ENCODE measurements at regions not wholly inside any gene's neighbourhood (a gene's known extent, or its start where the extent isn't known, plus 50 kb on each side); places are given as distances from the start of the nearest gene placed in this dataset.
"Not testable (repeated sequence)": the region's sequence is repeated elsewhere in the genome, so short reads cannot be mapped to it uniquely, and the experiment has no call there.

DNA sequence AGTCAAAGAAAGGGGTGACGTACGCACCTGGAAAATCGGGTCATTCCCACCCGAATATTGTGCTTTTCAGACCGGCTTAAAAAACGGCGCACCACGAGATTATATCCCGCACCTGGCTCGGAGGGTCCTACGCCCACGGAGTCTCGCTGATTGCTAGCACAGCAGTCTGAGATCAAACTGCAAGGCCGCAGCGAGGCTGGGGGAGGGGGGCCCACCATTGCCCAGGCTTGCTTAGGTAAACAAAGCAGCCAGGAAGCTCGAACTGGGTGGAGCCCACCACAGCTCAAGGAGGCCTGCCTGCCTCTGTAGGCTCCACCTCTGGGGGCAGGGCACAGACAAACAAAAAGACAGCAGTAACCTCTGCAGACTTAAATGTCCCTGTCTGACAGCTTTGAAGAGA is 117.0 kb upstream of the PTBP2 start:
- not testable (repeated sequence) for H3K9me3 ChIP-seq (ENCODE audit: insufficient read depth, low read depth, low read length); H3K27ac ChIP-seq (ENCODE audit: low read length); H3K27me3 ChIP-seq (ENCODE audit: insufficient read depth, low read length); H3K9ac ChIP-seq (ENCODE audit: low read depth, low read length); H3K36me3 ChIP-seq (ENCODE audit: insufficient read depth, low read depth, low read length); H3K4me1 ChIP-seq (ENCODE audit: insufficient read depth, low read length); H3K4me3 ChIP-seq (ENCODE audit: low read length)

- H3K27me3 ChIP-seq (ENCODE audit: insufficient read depth, low read length); H3K4me1 ChIP-seq (ENCODE audit: insufficient read depth, low read length); H3K36me3 ChIP-seq (ENCODE audit: insufficient read depth, low read depth, low read length): not testable (repeated sequence)
These were observed 104.2 kb upstream of the PTBP2 start for GRCh38 chr1:96617375-96617774.

DNA sequence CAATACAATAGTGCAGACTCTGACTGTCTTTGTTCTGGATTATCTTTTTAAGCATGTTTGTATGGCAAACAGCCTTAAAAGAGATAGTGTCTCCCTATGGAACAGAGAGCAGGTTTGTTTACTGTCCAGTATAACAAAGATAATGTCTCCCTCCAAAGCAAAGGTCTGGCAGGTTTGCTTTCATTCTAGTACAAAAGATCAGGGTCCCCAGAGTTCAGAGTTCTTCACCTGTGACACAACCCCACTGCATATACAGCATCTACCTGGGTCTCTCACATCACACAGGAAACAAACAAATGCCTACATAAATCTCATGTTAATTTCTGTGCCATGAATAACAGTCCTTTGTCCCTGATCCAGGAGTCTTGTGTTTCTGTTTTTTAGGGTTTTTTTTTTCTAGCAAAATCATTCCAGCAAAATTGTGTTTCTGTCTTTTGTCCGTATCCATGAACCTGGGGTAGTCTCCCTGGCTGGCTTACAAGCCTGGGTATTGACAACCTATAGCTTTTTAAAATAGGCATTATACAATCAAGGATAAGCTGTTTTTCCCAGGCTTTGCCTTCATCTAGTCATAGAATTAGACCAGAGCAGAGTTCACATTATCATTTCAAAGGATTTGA is 89.4 kb upstream of the PTBP2 start:
- Histone ChIP-seq H3K27ac (ENCODE audit: low read length) (no peak overlapping the region), H3K4me1 (ENCODE audit: insufficient read depth, low read length) (no peaks in the 10 kb centered on the region), H3K36me3 (ENCODE audit: insufficient read depth, low read depth, low read length) (no peaks in the 10 kb centered on the region), H3K9ac (ENCODE audit: low read depth, low read length) (no peak overlapping the region), H3K4me3 (ENCODE audit: low read length) (no peak overlapping the region), H3K9me3 (ENCODE audit: insufficient read depth, low read depth, low read length) (no peaks in the 10 kb centered on the region), H3K27me3 (ENCODE audit: insufficient read depth, low read length) (no peaks in the 10 kb centered on the region)

More at GRCh38 chr1:96617375-96617774, 104.2 kb upstream of the PTBP2 start:
- H3K4me3 ChIP-seq (ENCODE audit: low read length); H3K9ac ChIP-seq (ENCODE audit: low read depth, low read length); H3K27ac ChIP-seq (ENCODE audit: low read length): not testable (repeated sequence)
- peaks cover 21% of the 10 kb centered on the region for H3K9me3 ChIP-seq (ENCODE audit: insufficient read depth, low read depth, low read length)

DNA sequence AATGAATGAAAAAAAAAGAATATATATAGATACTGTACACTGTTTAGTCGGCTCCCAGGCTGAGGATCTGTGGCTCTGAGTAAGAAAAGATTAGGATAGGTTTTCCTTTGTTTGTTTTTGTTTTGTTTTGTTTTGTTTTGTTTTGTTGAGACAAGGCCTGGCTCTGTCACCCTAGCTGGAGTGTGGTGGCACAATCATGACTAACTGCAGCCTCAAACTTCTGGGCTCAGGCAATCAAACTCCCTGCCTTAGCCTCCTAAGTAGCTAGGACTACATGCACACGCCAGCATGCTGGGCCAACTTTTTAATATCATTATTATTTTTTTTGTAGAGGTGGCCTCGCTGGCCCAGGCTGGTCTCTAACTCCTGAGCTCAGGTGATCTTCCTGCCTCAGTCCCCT is 87.9 kb upstream of the PTBP2 start:
- Histone ChIP-seq H3K9ac (ENCODE audit: low read depth, low read length) (no peak overlapping the region), H3K4me3 (ENCODE audit: low read length) (no peak overlapping the region), H3K4me1 (ENCODE audit: insufficient read depth, low read length) (no peaks in the 10 kb centered on the region), H3K27ac (ENCODE audit: low read length) (no peak overlapping the region), H3K27me3 (ENCODE audit: insufficient read depth, low read length) (no peaks in the 10 kb centered on the region), H3K9me3 (ENCODE audit: insufficient read depth, low read depth, low read length) (no peaks in the 10 kb centered on the region), H3K36me3 (ENCODE audit: insufficient read depth, low read depth, low read length) (no peaks in the 10 kb centered on the region)

GRCh38 chr1:96634883-96635282 is 86.7 kb upstream of the PTBP2 start:
- Histone ChIP-seq H3K9me3 (ENCODE audit: insufficient read depth, low read depth, low read length) (no peaks in the 10 kb centered on the region), H3K27me3 (ENCODE audit: insufficient read depth, low read length) (no peaks in the 10 kb centered on the region), H3K36me3 (ENCODE audit: insufficient read depth, low read depth, low read length) (no peaks in the 10 kb centered on the region), H3K27ac (ENCODE audit: low read length) (no peak overlapping the region), H3K4me1 (ENCODE audit: insufficient read depth, low read length) (no peaks in the 10 kb centered on the region), H3K9ac (ENCODE audit: low read depth, low read length) (no peak overlapping the region), H3K4me3 (ENCODE audit: low read length) (no peak overlapping the region)

GRCh38 chr1:96641282-96641681 is 80.3 kb upstream of the PTBP2 start:
- H3K27me3 ChIP-seq (ENCODE audit: insufficient read depth, low read length), result no peaks in the 10 kb centered on the region
- H3K9ac ChIP-seq (ENCODE audit: low read depth, low read length), result no peak overlapping the region
- no peaks in the 10 kb centered on the region for H3K4me1 ChIP-seq (ENCODE audit: insufficient read depth, low read length)
- H3K27ac ChIP-seq (ENCODE audit: low read length), result no peak overlapping the region
- no peak overlapping the region for H3K4me3 ChIP-seq (ENCODE audit: low read length)
- H3K36me3 ChIP-seq (ENCODE audit: insufficient read depth, low read depth, low read length), result no peaks in the 10 kb centered on the region
- no peaks in the 10 kb centered on the region for H3K9me3 ChIP-seq (ENCODE audit: insufficient read depth, low read depth, low read length)

DNA sequence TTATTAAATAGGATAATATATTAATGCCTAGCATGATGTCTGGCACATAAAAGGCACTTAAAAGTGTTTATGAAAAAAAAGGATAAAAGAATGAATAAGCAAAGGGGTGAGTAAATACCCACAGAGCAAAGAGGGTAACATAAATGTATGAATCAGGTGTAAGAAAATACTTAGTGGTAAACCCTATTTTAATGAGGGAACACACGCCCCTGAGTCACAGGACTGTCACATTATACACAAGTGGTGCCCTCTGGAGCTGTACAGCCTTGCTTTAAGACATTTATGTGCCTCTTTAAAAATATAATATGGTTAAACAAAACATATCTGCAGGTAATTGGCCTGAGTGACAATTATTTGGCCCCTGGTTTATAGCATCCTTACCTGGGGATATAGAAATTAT is 78.1 kb upstream of the PTBP2 start:
- Histone ChIP-seq H3K9ac (ENCODE audit: low read depth, low read length) (no peak overlapping the region), H3K27ac (ENCODE audit: low read length) (no peak overlapping the region), H3K36me3 (ENCODE audit: insufficient read depth, low read depth, low read length) (no peaks in the 10 kb centered on the region), H3K27me3 (ENCODE audit: insufficient read depth, low read length) (no peaks in the 10 kb centered on the region), H3K4me3 (ENCODE audit: low read length) (no peak overlapping the region), H3K4me1 (ENCODE audit: insufficient read depth, low read length) (no peaks in the 10 kb centered on the region), H3K9me3 (ENCODE audit: insufficient read depth, low read depth, low read length) (no peaks in the 10 kb centered on the region)

DNA sequence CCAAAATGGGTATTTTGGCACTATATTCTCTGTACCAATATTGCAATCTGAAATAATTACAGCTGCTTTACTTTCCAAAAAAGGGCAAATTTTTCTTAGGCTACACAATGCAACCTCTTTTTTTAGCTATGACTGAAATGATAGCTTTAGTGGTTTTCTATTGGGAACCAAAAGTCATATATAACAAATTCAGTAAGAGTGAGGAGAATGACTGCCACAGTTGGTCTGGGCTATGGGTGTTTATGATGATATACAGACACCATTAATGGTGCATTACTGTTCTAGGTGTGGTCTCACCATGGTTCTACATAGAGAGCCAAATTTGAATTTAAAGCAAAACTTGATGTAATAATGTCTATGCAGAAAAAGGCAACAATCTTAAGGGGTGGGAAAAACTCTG is 72.3 kb upstream of the PTBP2 start:
- H3K36me3 ChIP-seq (ENCODE audit: insufficient read depth, low read depth, low read length), result no peaks in the 10 kb centered on the region

DNA sequence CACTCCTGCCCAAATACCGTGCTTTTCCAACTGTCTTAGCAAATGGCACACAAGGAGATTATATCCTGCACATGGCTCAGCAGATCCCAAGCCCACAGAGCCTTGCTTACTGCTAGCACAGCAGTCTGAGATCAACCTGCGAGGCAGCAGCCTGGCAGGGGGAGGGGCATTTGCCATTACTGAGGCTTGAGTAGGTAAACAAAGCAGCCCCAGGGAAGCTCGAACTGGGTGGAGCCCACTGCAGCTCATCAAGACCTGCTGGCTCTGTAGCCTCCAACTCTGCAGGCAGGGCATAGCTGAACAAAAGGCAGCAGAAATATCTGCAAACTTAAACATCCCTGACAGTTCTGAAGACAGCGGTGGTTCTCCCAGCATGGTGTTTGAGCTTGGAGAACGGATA is 70.1 kb upstream of the PTBP2 start:
- Histone ChIP-seq H3K4me3 (ENCODE audit: low read length) (no peak overlapping the region), H3K4me1 (ENCODE audit: insufficient read depth, low read length) (no peaks in the 10 kb centered on the region), H3K9me3 (ENCODE audit: insufficient read depth, low read depth, low read length) (peaks cover 9% of the 10 kb centered on the region; the same call in 1 of the 2 replicates), H3K36me3 (ENCODE audit: insufficient read depth, low read depth, low read length) (no peaks in the 10 kb centered on the region), H3K9ac (ENCODE audit: low read depth, low read length) (no peak overlapping the region), H3K27ac (ENCODE audit: low read length) (no peak overlapping the region), H3K27me3 (ENCODE audit: insufficient read depth, low read length) (no peaks in the 10 kb centered on the region)

More for the DNA sequence above, 72.3 kb upstream of the PTBP2 start:
- Histone ChIP-seq H3K9ac (ENCODE audit: low read depth, low read length) (no peak overlapping the region), H3K4me3 (ENCODE audit: low read length) (no peak overlapping the region), H3K4me1 (ENCODE audit: insufficient read depth, low read length) (no peaks in the 10 kb centered on the region), H3K27ac (ENCODE audit: low read length) (no peak overlapping the region), H3K9me3 (ENCODE audit: insufficient read depth, low read depth, low read length) (peaks cover 9% of the 10 kb centered on the region; the same call in 1 of the 2 replicates), H3K27me3 (ENCODE audit: insufficient read depth, low read length) (no peaks in the 10 kb centered on the region)

GRCh38 chr1:96660051-96660450 is 61.5 kb upstream of the PTBP2 start:
- H3K36me3 ChIP-seq (ENCODE audit: insufficient read depth, low read depth, low read length), result no peaks in the 10 kb centered on the region
- no peak overlapping the region for H3K4me3 ChIP-seq (ENCODE audit: low read length)
- H3K9ac ChIP-seq (ENCODE audit: low read depth, low read length), result no peak overlapping the region
- H3K9me3 ChIP-seq (ENCODE audit: insufficient read depth, low read depth, low read length), result peaks cover 20% of the 10 kb centered on the region
- H3K4me1 ChIP-seq (ENCODE audit: insufficient read depth, low read length), result no peaks in the 10 kb centered on the region
- no peaks in the 10 kb centered on the region for H3K27me3 ChIP-seq (ENCODE audit: insufficient read depth, low read length)
- no peak overlapping the region for H3K27ac ChIP-seq (ENCODE audit: low read length)

DNA sequence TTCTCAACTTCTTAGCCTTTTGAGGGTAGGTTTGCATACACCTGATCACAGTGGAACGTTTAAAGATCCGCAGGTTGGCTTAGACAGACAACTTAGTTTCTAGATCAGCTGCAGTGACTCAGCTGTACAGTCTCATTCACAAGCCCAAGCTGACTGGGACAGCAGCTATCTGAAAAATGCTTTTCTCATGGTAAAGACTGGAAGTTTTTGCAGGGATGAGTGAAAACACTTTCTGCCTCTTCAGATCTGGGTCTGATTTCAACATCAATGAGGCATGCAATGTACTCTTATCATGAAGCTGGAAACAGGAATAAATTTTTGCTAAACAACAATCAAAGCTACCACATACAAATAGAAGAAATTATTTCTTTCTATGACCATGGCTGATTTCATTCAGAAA is 61.1 kb upstream of the PTBP2 start:
- Histone ChIP-seq H3K27ac (ENCODE audit: low read length) (no peak overlapping the region), H3K9ac (ENCODE audit: low read depth, low read length) (no peak overlapping the region), H3K9me3 (ENCODE audit: insufficient read depth, low read depth, low read length) (peaks cover 20% of the 10 kb centered on the region)

More for the DNA sequence above, 61.1 kb upstream of the PTBP2 start:
- no peaks in the 10 kb centered on the region for H3K27me3 ChIP-seq (ENCODE audit: insufficient read depth, low read length)
- H3K36me3 ChIP-seq (ENCODE audit: insufficient read depth, low read depth, low read length), result no peaks in the 10 kb centered on the region
- H3K4me3 ChIP-seq (ENCODE audit: low read length), result no peak overlapping the region
- no peaks in the 10 kb centered on the region for H3K4me1 ChIP-seq (ENCODE audit: insufficient read depth, low read length)
